ENCODE measurements at regions not wholly inside any gene's neighbourhood (a gene's known extent, or its start where the extent isn't known, plus 50 kb on each side); places are given as distances from the start of the nearest gene placed in this dataset.

GRCh38 chr12:19000836-19001235, 128.7 kb upstream of the PLEKHA5 start:
- H3K4me3 ChIP-seq (ENCODE audit: low read depth, low read length), result no peak overlapping the region
- H3K27me3 ChIP-seq (ENCODE audit: control insufficient read depth, insufficient read depth, low read length), result no peaks in the 10 kb centered on the region
- TF ChIP-seq, protein P1, sequence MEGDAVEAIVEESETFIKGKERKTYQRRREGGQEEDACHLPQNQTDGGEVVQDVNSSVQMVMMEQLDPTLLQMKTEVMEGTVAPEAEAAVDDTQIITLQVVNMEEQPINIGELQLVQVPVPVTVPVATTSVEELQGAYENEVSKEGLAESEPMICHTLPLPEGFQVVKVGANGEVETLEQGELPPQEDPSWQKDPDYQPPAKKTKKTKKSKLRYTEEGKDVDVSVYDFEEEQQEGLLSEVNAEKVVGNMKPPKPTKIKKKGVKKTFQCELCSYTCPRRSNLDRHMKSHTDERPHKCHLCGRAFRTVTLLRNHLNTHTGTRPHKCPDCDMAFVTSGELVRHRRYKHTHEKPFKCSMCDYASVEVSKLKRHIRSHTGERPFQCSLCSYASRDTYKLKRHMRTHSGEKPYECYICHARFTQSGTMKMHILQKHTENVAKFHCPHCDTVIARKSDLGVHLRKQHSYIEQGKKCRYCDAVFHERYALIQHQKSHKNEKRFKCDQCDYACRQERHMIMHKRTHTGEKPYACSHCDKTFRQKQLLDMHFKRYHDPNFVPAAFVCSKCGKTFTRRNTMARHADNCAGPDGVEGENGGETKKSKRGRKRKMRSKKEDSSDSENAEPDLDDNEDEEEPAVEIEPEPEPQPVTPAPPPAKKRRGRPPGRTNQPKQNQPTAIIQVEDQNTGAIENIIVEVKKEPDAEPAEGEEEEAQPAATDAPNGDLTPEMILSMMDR (IDR thresholded peaks at IDR 0.05; ENCODE audit: insufficient read depth, low read length, poor library complexity, severe bottlenecking), result no peak
- H3K36me3 ChIP-seq (ENCODE audit: control insufficient read depth, insufficient read depth, low read length), result no peaks in the 10 kb centered on the region
- DNase-seq (ENCODE audit: low read depth), result no peak

GRCh38 chr12:19002216-19002615, 127.3 kb upstream of the PLEKHA5 start:
- no peaks in the 10 kb centered on the region for H3K27me3 ChIP-seq (ENCODE audit: control insufficient read depth, insufficient read depth, low read length)
- DNase-seq (ENCODE audit: low read depth), result no peak
- TF ChIP-seq, protein P1 (IDR thresholded peaks at IDR 0.05; ENCODE audit: insufficient read depth, low read length, poor library complexity, severe bottlenecking), result no peak
- no peaks in the 10 kb centered on the region for H3K36me3 ChIP-seq (ENCODE audit: control insufficient read depth, insufficient read depth, low read length)
- H3K4me3 ChIP-seq (ENCODE audit: low read depth, low read length), result no peak overlapping the region

GRCh38 chr12:19003141-19003540, 126.4 kb upstream of the PLEKHA5 start:
- no peaks in the 10 kb centered on the region for H3K36me3 ChIP-seq (ENCODE audit: control insufficient read depth, insufficient read depth, low read length)
- DNase-seq (ENCODE audit: low read depth), result no peak
- TF ChIP-seq, protein P1 (IDR thresholded peaks at IDR 0.05; ENCODE audit: insufficient read depth, low read length, poor library complexity, severe bottlenecking), result no peak

GRCh38 chr12:19003987-19004619, 125.4 kb upstream of the PLEKHA5 start:
- no peaks in the 10 kb centered on the region for H3K36me3 ChIP-seq (ENCODE audit: control insufficient read depth, insufficient read depth, low read length)
- H3K4me3 ChIP-seq (ENCODE audit: low read depth, low read length), result no peak overlapping the region
- TF ChIP-seq, protein P1 (IDR thresholded peaks at IDR 0.05; ENCODE audit: insufficient read depth, low read length, poor library complexity, severe bottlenecking), result no peak
- no peak for DNase-seq (ENCODE audit: low read depth)
- H3K27me3 ChIP-seq (ENCODE audit: control insufficient read depth, insufficient read depth, low read length), result no peaks in the 10 kb centered on the region

More at GRCh38 chr12:19003141-19003540, 126.4 kb upstream of the PLEKHA5 start:
- Histone ChIP-seq H3K27me3 (ENCODE audit: control insufficient read depth, insufficient read depth, low read length) (no peaks in the 10 kb centered on the region), H3K4me3 (ENCODE audit: low read depth, low read length) (no peak overlapping the region)

DNA sequence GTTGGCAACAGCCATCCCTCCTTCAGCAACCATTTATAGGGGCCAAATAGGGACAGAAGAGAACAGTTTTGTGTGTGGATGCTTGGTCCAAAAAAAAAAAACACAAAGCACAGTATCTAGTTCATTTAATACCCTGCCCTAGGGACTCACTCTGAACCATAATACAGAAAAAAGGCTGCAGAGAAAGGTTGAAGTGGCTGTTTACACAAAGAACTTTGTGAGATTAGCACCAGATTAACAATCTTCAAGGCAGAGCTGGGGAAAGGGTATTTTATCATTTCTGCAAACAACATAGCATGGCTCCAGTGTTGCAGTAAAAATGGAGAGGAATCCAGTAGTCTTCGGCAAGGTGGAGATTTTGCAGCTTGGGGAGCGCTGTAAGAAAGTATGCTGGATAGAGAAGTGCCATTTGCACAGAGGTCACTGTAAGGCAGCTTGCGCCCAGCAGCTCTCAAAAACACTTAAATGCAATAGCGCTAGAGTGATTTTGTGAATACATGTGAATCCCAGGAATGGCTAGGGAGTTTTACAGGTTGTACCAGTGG, 124.2 kb upstream of the PLEKHA5 start:
- Histone ChIP-seq H3K4me3 (ENCODE audit: low read depth, low read length) (no peak overlapping the region), H3K27me3 (ENCODE audit: control insufficient read depth, insufficient read depth, low read length) (no peaks in the 10 kb centered on the region), H3K36me3 (ENCODE audit: control insufficient read depth, insufficient read depth, low read length) (no peaks in the 10 kb centered on the region)
- no peak for DNase-seq (ENCODE audit: low read depth)
- TF ChIP-seq, protein P1 (IDR thresholded peaks at IDR 0.05; ENCODE audit: insufficient read depth, low read length, poor library complexity, severe bottlenecking), result no peak
